Fibroblast of peridontal ligament (primary cell): ENCODE measurements at regions not wholly inside any gene's neighbourhood (a gene's known extent, or its start where the extent isn't known, plus 50 kb on each side); places are given as distances from the start of the nearest gene placed in this dataset.
A peak's percentile ranks its signal among the peaks of the same experiment; 100 is the strongest.
"Not testable (repeated sequence)": the region's sequence is repeated elsewhere in the genome, so short reads cannot be mapped to it uniquely, and the experiment has no call there.

Experiments
- DNase-seq: peaks from one replicate; pipeline ENCODE4 v3.0.0-alpha.2; 2010; ENCODE audit errors: extremely low read depth

DNA sequence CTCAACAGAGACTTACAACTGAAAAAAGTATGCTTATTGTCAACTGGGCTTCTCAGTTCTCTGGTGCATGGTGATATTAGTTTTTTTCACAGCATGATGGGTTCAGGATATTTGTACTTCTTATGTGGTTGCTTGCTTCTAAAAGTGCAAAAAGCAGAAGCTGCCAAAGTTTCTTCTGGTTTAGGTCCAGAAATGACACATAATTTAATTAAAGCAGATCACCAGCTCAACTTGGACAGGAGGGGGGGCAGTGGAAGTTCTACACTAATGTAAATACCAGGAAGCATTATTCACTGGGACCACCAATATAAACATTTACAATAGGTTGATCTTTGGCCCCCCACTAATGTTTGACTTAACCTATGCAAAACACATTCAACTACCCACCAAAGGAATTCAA is 354.8 kb upstream of the BRINP3 start:
- DNase-seq: no peak

DNA sequence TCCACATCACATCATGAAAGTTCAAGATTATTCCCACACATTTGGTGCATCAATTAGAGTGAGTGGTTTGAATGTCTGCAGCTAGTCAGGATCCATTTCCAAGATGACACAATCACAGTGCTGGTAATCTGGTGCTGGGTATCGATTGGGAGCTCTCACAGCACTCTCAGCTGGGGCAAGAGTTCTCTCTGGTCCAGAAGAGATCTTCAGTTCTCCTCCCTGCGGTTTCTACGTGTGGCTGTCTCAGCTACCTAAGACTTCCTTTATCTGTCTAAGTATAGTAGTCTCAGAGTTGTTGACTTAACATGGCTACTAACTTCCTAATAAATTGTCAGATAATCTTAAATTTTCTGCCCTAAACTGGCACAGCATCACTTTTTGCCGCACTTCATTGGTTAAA is 358.0 kb upstream of the BRINP3 start:
- peak; percentile 11 for DNase-seq

DNA sequence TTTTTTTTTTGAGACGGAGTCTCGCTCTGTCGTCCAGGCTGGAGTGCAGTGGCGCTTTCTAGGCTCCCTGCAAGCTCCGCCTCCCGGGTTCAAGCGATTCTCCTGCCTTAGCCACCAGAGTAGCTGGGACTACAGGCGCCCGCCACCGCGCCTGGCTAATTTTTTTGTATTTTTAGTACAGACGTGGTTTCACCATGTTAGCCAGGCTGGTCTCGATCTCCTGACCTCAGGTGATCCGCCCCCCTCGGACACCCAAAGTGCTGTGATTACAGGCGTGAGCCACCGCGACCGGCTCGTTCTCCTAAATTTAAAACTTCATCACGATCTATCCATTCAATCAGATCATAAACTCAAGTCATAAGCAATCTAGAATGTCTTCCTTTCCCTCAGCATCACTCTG is 359.5 kb upstream of the BRINP3 start:
- not testable (repeated sequence) for DNase-seq

DNA sequence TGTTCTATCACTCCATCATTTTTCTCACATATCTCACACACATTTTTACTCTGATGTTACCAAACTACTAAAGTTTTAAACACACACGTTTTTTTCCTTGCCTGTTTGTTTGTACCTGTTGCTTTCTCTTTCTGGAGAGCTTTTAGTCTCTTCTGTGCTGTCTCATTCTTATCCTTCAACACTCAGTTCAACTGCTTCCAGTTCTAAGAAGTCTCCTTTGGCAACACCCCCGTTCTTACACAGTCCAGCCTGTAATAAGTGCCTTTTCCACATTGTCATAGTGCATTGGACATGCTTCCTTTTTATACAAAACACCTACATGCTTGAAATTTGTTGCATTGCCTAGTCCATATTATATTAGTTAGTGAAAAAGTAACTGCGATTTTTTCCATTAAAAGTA is 360.2 kb upstream of the BRINP3 start:
- DNase-seq: no peak

DNA sequence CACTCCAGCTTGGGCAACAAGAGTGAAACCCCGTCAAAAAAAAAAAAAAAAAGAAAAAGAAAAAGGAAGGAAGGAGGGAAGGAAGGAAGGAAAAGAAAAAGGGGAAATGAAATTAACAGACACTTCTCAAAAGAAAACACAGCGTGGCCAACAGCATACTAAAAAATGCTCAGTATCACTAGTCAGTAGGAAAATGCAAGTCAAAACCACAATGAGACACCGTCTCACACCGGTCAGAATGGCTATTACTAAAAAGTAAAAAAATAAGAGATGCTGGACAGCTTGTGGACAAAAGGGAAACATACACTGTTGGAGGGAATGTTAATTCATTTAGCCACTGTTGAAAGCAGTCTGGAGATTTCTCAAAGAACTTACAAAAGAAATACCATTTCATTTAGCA is 369.5 kb upstream of the BRINP3 start:
- DNase-seq: no peak

DNA sequence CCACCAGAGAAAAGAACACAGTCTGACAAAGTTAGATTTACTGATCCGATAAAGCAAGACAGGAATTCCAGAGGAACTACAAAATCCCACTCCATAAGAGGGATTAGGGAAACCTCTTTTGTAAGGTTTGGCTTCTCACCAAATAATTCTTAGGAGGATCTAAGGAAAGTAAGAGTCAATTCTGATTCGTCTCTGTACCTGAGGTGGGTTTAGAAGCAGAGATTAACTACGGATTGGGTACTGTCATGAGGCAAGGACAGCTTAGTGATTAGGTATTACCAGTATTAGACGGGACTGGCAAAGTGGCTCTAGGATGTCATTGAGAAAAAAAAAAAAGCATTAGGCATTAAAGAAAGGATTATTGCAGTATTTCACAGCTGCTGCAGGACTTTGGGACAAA is 371.7 kb upstream of the BRINP3 start:
- no peak for DNase-seq

DNA sequence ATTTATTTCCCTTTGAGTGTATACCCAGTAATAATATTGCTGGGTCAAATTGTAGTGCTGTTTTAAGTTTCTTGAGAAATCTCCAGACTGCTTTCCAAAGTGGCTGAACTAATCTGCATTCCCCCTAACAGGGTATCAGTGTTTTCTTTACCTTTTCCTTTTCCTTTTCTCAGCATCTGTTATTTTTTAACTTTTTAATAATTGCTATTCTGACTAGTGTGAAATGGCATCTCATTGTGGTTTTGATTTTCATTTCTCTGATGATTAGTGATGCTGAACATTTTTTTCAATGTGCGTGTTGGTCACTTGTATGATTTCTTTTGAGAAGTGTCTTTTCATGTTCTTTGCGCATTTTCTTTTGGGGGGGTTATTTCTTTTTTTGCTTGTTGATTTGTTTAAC is 374.9 kb upstream of the BRINP3 start:
- DNase-seq: no peak

DNA sequence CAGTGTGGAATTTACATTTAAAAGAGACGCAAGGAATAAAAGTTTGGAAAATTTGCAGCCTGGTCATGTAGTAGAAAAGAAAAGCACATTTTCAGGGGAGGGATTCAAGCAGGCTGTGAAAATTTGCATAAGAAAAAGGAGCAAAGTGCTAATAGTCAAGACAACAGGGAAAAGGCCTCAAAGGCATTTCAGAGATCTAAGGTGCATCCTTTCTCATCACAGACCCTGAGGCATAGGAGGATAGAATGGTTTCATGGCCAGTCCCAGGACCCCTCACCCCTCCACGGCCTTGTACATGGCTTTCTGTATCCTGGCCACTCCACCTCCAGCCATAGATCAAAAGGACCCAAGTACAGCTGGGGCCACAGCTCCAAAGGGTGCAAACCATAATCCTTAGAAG is 380.5 kb upstream of the BRINP3 start:
- DNase-seq: no peak

DNA sequence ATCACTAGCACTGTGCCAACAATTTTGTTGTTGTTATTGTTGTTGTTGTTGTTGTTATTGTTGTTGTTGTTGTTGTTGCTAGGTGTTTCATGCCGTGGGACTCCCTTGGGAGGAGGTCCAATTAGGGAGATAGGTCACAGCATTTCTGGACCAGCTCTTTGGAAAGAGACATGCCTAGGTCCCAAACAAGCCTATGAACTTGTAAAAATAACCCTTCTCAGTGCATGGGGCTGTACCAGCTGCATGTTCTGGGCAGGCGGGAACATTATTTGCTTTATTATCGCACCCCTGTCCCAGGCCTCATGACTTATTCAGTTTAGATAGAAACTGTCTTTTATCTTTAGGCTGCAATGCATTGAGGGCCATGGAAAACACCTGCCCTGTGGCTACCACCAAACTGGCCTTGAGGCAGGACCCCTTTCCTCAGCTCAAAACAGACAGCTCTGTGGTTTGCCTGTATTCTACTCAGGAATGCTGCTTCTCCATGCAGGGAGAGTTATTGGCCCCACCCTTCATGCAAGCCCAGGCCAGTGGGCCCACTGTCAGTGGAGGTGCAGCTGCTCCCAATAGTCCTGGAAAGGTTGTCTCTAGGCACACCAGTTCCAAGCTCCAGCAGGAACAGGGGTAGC is 386.5 kb upstream of the BRINP3 start:
- no peak for DNase-seq

DNA sequence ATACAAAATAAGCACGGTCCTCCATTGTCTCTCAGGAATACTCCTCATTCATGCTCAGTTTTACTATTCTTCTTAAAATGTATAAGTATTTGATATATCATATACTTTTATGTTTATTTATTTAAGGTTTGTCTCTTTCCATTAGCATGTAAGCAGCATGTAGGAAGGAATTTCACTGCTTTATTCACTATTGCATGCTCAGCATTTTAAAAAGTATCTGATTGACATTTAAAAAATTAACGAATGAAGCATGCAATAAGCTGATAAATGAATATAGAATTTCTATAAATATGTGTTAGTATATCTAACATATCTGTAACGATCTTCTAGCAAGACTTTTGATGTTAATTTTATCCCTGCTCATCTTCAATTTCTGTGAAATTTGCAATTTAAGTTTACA is 402.7 kb upstream of the BRINP3 start:
- DNase-seq: no peak

DNA sequence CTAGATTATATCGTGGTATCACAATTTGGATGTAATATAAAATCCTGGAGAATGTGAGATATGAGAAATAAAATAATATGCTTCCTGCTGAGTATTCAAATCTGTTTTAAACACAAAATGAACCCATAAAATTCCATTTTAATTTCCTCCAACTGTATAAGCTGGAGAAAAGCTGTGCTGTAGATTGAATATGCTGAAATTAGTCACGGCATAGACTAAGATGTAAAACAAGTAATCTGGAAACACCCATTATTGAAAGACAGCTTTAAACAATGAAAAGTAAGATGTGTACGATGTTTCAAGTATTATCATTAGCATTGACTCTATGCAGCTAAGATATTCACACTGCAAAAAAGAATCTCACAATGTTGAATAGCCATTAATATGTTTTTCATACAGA is 403.4 kb upstream of the BRINP3 start:
- no peak for DNase-seq

DNA sequence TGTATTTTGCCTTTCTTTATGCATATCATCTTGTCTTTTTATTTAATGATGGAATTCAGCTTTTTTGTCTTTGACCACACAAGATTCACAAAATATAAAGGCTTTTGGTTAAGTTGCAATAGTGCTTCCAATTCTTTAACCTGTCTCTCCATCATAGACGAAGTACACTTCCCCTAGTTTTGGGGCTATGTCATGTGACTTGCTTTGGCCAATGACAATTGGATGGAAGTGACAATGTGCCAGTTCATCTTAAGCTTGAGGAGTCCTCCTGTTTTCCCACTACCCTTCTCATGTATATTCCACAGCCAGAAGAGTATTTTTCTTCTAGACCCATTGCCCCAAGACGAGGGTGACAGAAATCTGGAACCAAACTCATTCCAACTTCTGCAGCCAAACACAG is 419.6 kb upstream of the BRINP3 start:
- no peak for DNase-seq

DNA sequence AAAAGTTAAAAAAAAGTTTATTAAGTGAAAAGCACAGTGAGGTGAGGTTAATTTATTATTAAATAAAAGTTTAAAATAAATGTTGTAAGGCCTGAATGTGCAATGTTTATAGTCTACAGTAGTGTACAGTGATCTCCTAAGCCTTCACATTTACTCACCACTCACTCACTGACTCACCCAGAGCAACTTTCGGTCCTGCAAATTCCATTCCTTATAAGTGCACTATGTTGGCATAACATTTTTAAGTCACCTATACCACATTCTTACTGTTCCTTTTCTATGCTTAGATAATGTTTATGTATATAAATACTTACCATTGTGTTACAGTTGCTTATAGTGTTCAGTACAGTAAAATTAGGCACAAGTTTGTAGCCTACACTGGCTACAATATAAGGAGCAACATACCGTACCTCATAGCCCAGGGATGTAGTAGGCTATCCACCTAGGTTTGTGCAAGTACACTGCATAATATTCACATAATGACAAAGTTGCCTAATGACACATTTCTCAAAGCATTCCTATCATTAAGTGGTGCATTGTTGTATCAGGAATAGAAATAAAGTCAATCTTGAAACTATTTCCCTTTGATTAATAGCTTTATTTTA is 426.5 kb upstream of the BRINP3 start:
- DNase-seq: peak; percentile 72

DNA sequence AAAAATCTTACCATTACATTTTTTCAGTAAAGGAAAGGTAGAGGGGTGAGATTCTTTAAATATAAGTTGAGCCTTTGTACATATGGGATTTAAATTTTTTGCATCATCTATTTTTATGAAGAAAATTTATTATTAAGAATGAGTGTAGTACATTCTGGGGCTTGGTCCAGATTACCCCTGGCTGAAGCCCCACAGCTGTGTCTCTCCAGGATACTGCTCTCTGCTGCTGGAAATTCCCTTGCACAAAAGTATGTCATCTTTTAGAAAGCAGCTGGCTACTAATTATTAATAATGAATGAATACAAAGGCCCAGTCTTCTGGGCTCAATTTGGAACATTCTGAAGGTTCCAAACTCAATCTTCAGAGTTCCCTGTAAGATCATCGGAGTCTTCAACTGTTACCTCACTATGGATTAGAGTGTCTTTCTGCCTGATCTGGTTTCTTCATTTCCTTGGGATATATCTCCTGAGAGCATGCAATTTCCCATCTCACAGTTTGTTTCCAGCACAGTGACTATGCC is 428.6 kb upstream of the BRINP3 start:
- DNase-seq: no peak

DNA sequence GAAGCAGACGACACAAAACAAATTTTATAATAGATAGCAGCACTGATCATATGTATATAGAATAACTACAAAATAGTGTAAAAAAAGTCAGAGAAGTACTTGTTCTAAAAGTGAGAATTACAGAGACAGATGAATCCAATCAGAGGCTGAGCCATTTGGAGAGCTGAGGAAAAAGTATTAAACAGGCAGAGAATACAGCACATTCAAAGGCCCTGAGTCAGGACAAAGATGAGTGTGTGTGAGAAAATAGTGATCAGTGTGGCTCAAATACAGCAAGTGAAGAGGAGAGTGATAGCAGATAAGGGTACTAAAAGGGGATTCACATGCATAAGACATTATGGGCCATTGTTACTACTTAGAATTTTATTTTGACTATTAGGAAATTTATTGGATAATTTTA is 430.6 kb upstream of the BRINP3 start:
- peak; percentile 13 for DNase-seq

DNA sequence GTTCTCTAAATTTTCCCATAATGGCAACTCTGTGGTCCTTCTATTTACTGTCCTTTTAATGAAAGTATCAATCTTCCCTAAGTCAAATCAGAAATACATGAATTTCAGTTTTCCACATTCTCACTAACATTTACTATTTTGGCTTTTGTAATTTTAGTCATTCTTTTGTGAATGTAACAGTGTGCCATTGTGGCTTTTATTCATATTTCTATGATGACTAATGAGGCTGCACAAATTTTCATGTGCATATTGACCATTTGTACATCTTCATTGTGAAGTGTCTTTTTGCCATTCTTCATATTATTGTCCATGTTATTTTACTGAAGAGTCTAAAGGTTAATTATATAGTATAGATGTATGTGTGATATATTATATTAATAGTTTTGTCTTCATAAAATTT is 431.0 kb upstream of the BRINP3 start:
- peak; percentile 71 for DNase-seq

DNA sequence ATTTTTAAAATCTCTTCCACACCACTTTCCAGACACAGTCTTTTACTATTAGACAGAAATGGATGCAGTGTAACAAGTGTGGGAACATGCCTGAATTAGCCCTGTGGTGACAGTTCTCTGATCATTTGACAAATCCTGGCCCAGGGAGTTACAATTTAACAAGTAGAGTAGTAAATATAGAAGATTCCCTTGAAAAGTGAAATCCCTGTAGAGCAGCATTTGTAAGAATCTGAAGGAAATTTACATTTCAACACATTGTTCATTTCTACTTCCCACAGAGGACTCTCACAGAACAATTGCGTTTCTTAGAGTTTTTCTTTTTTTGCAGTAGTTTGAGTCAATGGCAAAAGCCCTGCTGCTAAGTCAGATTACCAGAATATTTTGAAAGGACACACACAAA is 458.3 kb upstream of the BRINP3 start:
- DNase-seq: no peak

DNA sequence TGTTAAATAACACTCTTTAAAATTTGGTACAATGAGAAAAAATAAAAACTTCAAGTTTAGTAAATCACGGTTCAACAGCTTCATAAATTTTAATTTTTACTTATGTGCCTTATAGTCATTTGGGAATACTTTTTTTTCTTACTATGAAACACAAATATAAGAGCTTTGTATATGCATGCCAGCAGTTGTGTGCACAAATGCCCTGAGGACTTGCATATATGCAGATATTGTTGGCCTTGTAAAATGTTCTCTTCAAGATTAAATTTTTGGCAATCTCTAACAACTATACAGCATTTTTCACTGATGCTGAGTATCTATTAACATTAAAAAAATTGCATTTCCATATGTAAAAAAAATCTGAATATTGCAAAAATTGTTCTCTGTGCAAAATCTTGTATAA is 458.7 kb upstream of the BRINP3 start:
- DNase-seq: no peak

DNA sequence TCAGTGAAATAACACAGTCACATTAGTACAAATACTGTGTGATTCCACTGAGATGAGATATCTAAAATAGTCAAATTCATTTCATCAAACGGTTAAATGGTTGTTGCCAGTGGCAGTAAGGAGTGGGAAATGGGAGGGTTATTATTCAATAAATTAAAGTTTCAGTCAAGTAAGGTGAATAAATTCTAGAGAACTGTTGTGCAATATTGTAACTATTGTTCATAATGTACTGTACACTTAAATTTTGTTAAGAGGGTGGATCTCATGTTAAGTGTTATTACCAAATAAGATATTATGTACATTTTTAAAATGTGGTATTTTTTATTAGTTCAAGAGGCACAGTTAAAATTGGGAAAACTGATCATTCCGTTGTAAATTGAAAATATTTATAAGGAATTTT is 463.3 kb upstream of the BRINP3 start:
- DNase-seq: no peak

DNA sequence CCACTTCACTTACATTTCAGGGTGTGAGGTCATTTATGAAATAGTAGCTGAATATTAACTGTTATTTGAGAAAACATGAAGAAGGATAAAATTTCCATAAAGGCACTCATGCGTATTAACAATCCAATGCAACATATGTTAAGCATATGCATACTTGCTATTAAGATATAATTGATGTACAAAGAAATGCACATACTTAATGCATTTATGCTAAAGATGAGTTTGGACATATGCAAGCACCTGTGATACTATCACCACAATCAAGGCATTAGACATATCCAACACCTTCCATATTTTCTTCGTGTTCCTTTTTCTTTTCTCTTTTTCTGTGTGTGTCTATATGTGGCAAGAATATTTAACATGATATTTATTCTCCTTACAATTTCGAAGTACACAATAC is 464.8 kb upstream of the BRINP3 start:
- DNase-seq: no peak

DNA sequence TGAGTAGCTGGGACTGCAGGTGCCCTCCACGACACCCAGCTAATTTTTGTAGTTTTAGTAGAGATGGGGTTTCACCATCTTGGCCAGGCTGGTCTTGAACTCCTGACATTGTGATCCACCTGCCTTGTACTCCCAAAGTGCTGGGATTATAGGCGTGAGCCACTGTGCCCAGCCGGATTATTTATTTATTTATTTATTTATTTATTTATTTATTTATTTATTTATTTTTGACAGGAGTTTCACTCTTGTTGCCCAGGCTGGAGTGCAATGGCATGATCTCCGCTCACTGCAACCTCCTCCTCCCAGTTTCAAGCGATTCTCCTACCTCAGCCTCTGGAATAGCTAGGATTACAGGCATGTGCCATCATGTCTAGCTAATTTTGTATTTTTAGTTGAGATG is 466.1 kb upstream of the BRINP3 start:
- DNase-seq: not testable (repeated sequence)

DNA sequence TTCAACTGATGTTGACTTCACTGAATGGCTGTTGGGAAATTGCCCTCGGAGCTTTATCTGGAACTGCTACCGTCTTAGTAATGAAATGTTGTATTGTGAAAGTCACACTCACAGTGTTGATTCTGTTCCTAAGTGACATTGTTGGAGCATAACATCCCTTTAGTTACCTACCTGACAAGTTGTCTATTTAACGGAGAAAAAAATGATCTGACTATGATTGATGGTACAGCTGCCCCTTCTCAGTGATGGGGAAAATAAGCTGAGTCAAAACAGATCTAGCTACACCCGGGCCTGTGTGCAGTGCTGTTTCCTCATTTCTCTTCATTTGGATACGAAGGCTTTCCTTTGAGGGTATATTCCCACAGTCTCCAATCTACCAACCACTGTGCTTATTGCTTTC is 472.3 kb upstream of the BRINP3 start:
- DNase-seq: no peak

DNA sequence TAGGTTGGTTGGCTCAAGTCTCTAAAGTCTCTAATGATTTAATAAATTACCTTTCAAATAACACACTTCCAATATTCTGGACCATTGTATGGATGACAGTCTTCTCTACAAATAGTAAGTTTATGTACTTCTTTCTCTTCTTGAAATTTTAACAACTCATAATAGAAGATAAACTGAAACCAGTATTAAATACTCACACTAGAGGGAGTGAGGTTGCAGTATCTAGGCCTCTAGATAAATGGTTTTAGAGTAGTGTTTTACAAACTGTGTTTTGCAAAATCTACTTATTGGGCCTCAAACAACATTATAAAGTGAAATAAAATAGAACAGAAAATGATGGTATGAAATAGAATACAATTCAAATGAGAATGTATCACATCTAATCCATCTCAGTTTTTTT is 479.9 kb upstream of the BRINP3 start:
- peak; percentile 61 for DNase-seq

DNA sequence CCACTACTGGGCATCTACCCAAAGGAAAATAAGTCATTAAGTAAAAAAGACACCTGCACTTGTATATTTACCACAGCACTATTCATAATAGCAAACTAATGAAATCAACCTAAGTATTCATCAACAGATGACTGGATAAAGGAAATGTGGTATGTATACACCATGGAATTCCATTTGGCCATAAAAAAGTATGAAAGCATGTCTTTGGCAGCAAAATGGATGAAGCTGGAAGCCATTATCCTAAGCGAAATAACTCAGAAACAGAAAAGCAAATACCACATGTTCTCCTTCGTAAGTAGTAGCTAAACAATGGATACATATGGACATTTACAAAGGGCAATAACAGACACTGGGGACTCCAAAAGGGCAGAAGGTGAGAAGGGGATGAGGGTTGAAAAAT is 485.7 kb upstream of the BRINP3 start:
- DNase-seq: peak; percentile 71
